NCI-H128 (cell line): ENCODE measurements at regions not wholly inside any gene's neighbourhood (a gene's known extent, or its start where the extent isn't known, plus 50 kb on each side); places are given as distances from the start of the nearest gene placed in this dataset.
"Not testable (repeated sequence)": the region's sequence is repeated elsewhere in the genome, so short reads cannot be mapped to it uniquely, and the experiment has no call there.

ENCODE experiments used
- DNase-seq: peaks from one replicate; lab custom pipeline; 2025; ENCODE audit not compliant: unreplicated experiment; lab: John Stamatoyannopoulos, UW

DNA sequence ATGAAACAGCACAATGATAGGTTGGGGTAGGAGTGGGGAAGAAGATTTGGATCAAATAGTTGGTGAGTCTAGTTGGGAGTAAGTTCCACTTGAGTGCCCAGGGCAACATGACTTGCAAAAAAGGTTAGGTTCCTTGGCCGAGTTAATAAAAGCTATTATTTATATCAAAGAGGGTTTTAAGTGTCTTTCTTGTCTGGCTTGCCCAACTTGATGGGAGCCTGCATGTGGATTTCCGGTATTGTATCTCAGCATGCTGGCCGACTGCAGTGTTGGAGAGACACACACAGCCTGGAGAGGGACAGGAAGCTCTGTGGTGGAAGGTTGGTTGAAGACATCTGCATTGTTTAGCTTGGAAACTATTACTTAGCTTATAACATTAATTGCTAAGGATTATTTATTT lies 449.5 kb upstream of the TBL1XR1 start:
- DNase-seq, result no peak

GRCh38 chr3:177647341-177647740 lies 450.1 kb upstream of the TBL1XR1 start:
- no peak for DNase-seq

DNA sequence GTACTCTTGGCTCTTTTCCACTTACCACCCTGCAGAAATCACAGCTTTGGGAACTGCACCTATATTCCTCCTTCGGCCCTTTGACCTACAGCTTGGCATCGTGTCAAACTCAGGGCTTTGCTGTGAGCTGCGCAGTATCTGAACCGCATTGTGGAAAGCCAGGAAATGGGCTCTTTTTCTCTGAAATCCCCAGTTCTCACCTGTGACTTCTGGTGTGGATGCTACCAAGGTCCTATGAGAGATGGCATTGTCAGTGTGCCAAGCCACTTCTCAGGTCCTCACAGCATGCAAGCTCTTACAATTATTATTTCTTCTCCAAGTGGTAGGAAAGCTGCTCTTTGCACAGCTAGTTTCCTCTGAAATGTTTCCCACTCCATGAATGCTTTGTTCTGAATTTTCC lies 450.6 kb upstream of the TBL1XR1 start:
- peak; percentile 19 for DNase-seq

- DNase-seq, result no peak
Observed at GRCh38 chr3:177652556-177653291, 455.4 kb upstream of the TBL1XR1 start.

GRCh38 chr3:177657243-177657642 lies 460.0 kb upstream of the TBL1XR1 start:
- DNase-seq, result no peak

GRCh38 chr3:177658354-177658753 lies 461.1 kb upstream of the TBL1XR1 start:
- no peak for DNase-seq

GRCh38 chr3:177664380-177665103 lies 467.3 kb upstream of the TBL1XR1 start:
- not testable (repeated sequence) for DNase-seq

GRCh38 chr3:177665122-177665808 lies 468.0 kb upstream of the TBL1XR1 start:
- DNase-seq, result no peak

DNA sequence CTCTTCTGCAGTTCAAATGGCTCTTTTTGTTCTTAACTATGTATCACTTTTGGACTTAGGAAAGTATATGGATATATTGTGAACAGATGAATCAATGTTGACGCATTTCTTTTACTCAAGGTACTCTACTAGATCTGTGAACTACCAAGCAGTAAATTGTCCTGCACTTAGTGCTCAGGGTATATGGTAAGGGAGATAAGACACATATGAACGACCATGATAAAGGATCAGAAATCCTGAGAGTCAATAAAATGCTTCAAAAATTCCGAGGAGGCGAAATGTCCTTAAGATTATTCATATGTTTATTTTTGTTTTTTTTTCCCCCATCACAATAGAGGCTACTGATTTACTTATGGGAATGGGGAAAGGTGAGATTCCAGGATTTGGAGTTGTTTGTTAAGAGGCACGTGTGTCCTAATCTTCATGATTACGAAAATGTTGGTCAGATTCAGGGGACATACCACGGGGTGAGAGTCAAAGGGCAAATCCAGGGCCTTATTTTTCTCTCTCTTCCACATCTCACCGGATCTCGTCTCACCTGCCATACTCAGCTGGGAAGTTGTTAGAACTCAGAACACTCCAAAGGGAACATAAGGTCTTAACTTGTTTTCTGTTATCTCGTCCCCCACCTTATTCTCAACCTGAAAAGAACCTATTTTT lies 475.1 kb upstream of the TBL1XR1 start:
- no peak for DNase-seq

DNA sequence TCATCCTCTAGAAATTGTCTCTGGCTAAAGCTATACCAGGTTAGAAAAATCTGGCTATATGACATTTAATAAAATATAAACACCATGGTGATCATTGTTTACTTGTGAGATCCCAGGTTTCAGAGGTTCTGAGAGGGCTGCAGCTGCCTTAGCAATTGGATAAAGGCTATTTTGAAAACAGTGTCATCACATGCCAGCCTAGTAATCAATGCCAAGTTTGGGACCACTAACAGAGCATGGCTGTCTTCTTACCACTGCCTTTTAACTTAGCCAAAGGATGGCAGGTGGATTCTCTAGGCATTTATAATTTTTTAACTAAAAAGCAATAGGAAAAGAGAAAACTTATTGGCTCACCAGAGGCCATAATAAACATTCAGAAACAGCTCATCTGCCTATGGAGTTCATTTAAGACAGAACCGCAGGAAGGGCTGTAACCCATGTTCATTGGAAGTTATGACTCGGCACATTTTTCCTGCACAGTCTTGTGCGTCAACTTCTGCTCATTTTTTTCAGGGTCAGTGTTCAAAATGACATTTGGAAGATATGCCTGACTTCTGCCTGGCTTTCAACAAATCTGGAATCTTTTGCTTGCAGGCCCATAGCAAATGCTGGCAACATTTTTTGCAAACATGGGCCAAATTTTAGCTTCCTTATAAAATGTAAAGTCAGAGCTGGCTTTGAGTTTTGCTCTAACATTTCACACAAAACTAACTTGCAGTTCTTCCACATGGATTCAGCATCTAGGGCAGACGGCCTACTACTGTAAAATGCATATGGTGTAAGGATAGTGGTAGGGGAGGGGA lies 476.0 kb upstream of the TBL1XR1 start:
- DNase-seq, result no peak

DNA sequence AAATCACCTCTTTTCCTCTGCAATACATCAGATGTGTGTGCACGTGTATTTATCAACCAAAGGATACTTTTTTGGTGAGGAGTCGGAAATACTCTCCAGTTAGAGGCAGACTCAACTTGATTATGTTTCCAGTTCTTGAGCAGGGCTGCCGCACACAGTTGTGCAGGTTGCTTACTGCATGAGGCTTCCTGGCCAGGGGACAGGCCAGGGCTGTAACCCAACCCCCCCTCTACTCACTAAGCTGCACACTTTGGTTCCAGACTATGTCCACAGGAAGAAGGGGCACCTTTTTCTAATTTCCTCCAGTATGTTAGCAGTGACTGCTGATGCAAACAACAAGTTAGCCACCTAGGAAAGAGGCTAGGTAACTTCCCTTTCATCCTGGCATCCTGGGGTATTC lies 476.9 kb upstream of the TBL1XR1 start:
- no peak for DNase-seq

DNA sequence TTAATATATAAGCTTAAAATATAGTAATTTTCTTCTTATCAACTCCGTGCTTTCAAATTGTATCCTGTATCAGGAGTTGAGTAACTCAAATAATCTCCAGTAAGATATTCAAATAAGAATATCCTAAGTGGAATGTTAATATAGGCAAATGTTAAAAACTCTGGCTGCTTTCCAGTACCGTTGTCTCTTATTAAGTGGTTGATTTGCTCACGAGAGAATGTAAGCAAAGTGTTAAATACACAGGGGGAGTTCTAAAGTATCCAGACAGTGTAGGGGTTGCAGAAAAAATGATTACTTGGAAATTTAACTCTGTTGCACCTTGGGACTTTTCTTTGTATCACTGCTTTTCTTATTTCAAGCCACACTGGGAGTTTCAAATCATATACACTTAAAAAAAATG lies 478.9 kb upstream of the TBL1XR1 start:
- no peak for DNase-seq

GRCh38 chr3:177676947-177677587 lies 479.8 kb upstream of the TBL1XR1 start:
- no peak for DNase-seq

GRCh38 chr3:177679568-177680471 lies 482.5 kb upstream of the TBL1XR1 start:
- DNase-seq, result no peak

- DNase-seq, result no peak
Observed at GRCh38 chr3:177680472-177680821, 483.2 kb upstream of the TBL1XR1 start.

DNA sequence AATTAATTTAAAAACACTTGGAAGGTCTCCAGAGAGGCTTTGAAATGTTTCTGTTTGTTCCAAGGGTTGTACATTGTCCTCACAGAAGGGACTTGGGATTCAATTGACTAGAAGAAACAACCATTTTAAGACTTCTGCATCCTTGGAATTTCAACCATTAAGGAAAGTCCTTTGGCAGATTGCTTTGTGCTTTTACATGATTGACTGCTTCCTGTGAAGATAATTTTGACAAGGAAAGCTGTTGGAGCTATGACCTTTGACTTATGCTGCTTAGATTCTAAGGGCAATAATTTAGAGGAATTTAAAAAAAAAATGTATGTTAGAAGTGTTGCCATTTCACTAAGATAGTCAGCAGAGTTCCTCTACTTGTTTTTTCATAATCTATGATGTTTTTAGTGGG lies 483.9 kb upstream of the TBL1XR1 start:
- no peak for DNase-seq

- DNase-seq, result no peak
Observed at GRCh38 chr3:177681852-177682251, 484.6 kb upstream of the TBL1XR1 start.

GRCh38 chr3:177683586-177683985 lies 486.3 kb upstream of the TBL1XR1 start:
- DNase-seq, result no peak

GRCh38 chr3:177686671-177687070 lies 489.4 kb upstream of the TBL1XR1 start:
- no peak for DNase-seq
